ENCODE measurements at regions not wholly inside any gene's neighbourhood (a gene's known extent, or its start where the extent isn't known, plus 50 kb on each side); places are given as distances from the start of the nearest gene placed in this dataset.

DNA sequence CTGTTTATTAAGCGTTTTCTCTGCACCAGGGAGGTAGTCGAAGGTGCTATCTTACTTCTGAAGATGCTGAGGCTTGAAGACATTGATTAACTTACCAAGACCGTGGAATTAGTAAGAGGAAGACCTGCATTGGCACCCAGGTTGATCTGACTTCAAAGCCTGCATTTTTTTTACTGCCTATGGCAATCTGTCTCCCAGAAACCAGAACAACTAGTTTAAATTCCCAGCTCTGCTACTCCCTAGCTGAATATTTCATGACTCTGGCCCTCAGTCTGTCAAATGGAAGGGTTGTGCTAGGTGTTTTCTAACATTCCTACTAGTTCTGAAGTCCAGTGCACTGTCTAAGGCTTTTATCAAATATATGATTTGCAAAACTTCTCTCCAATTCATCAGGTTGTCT is 52.0 kb upstream of the GRAMD1B start:
- no peak for DNase-seq (ENCODE audit: low spot score)

DNA sequence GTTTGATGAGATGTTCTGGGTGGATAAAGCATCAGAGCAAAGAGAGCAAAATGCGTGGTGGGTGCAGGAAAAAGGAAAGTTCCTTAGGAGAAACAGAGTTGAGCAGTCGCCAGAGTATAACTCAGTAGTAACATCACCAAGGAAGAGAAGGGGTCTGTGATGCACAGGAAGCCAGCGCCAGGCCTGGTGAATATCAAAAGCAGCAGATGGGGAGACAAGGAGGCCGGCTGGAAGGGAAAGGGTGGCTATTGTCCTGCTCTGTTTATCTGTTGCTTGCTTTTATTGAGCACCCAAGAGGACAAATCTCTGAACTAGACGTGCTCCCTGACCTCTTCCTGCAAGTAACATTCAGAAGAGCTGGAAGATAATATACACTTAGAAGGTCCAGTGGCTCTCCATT is 52.7 kb upstream of the GRAMD1B start:
- DNase-seq (ENCODE audit: low spot score) = no peak

DNA sequence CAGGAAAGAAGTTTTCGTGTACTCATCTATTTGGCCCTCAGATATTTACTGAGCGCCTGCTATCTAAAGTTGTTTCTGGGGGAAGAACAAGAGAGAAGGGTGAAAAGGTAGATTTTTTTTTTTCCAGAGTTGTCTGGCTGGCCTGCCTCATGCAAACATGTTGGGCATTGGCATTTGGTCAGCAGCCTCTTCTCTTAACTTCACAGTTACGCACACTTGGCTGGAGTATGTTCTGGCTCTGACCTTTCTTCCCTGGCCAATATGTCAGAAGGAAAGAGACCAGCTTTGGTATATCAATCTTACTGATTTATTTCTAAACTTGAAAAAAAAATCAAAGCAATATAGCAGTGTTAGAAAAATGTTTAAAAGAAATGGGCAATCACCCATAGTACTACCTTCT is 54.2 kb upstream of the GRAMD1B start:
- DNase-seq (ENCODE audit: low spot score) = no peak

DNA sequence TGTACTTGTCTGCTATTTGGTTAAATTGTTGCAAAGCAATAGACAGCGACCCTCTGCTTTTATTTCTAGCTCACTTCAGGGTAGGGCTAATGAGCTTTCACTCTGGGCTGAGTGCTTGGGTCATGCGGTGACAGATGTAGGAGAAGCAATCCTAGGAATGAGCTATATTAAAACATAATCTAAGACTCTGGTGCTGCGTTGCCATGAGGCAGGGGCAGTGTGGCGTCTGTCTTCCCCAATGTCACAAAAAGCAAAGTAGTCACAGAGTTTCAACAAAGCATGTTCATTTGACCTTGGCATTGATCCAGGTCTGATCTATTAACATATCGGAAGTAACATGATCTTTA is 55.5 kb upstream of the GRAMD1B start:
- no peak for DNase-seq (ENCODE audit: low spot score)

DNA sequence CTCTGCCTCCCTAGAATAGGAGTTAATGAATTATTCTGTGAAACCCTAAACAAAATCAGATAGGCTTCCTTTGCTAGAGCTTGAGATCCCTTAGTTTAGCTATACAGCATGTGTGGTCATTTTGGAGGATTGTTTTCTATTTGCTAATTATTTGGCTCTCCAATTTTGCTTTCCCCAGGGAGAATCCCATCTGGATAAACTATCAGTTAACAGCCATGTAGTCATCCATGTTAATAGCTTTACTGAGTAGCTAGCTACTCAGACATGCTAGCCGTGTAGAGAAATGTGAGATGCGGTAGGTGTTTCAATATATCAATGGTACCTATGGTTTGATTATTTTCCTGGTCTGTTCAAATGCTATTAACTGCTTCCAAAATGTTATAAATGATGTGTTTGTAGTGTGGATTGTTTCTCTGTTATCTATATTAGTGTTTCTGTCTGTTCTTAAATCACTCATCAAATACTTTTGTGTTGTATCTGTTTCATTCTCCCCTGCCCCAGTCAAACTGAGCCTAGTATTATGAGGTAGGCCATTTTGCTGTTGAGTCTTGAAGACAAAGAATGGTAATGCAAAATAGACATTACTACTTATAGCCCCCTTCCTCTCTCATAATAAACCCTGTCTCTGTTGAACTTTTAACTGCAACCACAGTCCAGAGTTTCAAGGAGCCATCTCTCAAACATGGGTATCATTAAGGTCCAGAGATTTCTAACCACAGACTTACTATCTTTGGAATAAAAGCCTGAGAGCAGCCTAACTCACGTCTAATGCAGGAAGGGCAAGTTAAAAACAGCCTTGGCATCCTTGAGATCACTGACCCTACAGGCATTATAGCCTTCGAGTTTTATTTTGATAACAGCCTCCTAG is 56.1 kb upstream of the GRAMD1B start:
- no peak for DNase-seq (ENCODE audit: low spot score)

DNA sequence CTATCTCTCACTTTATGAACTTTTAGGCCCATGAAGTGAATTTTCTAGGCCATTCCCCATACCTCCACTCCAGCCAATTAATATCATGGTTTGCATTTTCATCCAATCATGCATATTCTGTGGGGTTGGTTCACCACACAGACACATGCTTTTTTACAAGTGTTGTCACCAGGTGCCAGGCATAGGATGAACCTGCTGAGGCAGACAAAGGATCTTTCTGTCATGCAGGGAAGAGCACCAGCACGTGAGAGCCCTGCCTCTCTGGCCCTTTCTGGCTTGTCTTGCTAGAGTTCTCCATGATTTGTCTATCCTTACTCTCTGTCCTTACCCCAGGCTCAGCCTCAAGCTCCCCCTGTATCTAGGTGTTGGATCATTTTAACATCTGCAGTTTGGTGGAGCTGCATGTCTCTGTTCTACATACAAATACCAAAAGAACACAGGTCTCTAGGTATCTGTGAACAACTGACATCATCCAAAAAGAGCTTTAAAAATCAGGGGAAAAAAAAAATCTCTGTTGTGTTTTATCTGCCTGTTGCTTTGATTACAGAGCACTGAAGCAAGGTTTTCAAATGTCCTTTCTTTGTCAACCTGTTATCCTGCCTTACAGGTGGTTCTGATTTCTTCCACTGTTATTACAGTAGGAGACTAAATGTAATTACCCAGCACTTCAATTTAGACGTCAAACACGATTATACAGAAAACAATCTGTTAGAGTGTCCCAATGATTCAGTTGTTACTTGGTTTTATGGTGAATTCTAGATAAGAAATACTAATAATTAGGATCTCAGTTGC is 58.4 kb upstream of the GRAMD1B start:
- DNase-seq (ENCODE audit: low spot score) = no peak

DNA sequence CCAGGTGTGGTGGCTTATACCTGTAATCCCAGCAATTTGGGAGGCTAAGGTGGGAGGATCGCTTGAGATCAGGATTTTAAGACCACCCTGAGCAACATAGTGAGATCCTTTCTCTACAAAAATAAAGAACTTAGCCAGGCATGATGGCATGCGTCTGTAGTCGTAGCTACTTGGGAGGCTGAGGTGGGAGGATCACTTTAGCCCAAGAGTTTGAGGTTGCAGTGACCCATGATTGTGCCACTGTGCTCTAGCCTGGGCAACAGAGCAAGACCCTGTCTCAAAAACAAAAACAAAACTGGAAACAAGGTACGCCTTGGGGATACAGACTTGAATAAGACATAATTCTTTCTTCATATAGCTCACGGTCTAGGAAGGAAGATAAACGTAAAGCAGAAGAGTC is 63.1 kb upstream of the GRAMD1B start:
- DNase-seq (ENCODE audit: low spot score) = no peak

DNA sequence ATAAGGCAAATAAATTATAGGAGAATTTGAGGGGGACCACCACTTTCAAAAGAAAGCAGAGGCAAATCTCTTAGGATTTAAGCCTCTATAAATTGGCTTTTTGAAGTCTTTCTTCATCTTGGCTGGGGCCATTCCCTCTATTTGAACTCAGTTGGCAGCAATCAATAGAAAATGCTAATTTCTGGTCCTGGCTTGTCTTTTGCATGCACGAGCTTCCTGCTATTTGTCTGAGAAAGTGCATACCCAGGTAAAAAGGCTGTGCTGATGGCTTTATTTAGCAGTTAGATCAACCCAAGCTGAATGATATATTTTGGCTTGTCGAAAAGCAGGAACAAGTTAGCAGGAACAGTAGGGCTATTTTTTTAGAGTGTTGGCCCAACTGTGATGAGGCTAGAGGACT is 64.1 kb upstream of the GRAMD1B start:
- no peak for DNase-seq (ENCODE audit: low spot score)

DNA sequence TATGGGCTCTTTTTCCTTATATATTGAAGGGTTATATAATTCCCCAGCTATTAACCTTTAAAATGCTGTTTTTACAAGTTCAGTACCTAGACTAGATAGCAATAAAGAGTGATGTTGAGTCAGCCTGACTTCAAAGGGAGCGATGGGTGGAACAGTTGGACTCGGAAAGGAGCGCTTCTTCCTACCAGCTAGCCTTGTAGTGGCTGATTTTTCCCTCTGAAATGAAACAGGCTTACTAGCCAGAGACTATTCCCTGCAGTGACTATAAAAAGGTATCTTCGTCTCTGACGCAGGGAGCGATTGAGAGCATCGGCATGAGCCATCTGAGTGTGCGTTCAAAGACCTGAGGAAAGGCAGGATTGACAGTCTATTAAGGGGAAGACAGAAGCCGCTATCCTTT is 66.0 kb upstream of the GRAMD1B start:
- DNase-seq (ENCODE audit: low spot score) = no peak

DNA sequence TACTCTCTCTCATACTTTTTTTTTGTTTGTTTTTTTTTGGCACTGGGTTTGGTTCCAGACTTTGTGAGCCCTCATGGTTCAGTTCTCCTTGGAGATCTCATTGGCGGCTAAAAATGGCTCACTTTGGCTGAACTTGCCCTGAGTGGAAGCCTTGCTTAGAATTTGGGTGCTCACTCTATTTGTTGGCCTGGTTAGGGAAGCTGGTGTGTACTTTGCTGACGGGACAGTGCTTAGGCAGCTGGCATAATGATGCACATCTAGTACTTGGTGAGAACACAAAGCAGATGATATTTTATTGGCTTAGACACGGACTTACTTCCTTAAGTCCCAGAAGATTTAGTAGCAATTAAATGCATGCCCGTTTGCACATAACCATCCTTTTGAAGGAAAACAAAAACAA is 66.5 kb upstream of the GRAMD1B start:
- no peak for DNase-seq (ENCODE audit: low spot score)

DNA sequence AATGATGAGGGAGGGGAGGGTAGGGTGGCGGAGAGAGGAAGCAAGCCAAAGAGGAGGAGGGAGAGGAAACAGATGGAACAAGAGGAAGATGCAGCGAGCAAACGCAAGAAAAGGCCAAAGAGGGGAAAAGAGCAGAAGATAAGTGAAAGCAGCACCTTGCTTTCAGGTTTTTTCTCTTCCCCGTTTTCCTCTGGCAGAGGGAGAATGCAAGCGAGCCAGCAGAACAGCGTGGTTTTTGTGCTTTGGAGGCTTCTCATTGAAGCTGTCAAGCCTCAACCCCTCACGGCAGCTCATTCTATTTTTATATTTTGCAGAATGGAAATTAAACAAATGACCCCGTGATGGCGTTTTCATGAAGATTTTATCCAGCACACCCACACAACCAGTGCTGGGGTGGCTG is 67.1 kb upstream of the GRAMD1B start:
- no peak for DNase-seq (ENCODE audit: low spot score)

DNA sequence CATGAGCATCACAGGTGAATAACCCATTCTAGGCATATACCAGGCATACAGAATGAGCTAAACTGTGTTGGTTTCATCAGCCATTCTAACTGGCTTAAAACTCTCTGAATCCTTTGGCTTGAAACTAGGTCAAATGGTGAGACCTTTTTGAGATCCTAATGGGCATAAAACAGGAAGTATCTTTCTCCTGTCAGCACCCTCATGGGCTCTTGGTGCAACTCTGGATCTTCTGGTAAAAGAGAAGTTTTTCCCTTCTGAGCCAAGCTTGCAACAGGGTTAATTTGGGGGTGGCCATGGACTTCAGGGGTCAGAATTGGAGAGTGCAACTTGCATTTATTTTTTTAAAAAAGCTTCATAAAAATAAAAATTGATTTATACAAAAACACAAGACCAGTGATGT is 67.9 kb upstream of the GRAMD1B start:
- DNase-seq (ENCODE audit: low spot score) = no peak

DNA sequence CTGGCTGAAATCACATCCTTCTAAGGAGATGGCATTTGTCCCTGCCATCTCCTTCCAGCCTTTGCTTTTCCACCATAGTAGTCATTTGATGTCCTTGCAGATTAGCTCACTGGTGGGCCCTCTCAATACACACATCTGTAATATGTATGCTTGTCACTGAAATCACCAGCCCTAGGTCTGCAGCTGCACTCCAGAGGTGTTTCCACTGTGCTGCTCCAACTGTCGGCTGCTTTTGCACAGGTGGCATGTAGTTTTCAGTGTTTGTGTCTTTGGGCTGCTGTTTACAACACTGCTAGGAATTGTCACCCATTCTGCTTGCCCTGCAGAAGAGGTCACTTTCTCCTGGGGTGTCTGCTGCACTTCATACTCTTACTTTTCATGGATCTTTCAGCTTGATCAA is 69.0 kb upstream of the GRAMD1B start:
- DNase-seq (ENCODE audit: low spot score) = no peak

DNA sequence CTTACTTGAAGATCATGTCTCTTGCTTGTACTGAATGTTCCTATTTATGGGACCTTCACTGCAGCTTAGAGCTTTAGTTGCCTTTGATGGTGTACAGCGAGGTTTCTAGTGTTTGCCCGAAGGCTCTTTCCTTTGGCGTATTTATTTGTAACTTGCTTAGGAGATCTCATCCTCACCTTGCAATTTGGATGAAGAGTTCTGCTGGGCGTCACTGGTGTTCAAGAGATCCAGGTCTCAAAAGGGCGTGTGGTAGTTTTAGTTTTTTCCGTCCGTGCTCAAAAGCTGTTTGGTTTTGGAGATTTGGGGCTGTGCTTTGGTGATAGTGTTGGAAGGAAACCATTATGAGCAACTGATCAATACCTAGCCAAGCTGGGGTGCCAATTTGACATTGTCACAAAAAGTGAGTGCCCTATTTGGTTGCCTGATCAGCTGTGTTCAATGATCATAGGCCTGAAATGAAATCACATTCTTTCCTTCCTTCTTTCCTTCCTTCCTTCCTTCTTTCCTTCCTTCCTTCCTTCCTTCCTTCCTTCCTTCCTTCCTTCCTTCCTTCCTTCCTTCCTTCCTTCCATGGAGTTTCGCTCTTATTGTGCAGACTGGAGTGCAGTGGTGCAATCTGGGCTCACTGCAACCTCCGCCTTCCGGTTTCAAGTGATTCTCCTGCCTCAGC is 69.7 kb upstream of the GRAMD1B start:
- DNase-seq (ENCODE audit: low spot score) = no peak

DNA sequence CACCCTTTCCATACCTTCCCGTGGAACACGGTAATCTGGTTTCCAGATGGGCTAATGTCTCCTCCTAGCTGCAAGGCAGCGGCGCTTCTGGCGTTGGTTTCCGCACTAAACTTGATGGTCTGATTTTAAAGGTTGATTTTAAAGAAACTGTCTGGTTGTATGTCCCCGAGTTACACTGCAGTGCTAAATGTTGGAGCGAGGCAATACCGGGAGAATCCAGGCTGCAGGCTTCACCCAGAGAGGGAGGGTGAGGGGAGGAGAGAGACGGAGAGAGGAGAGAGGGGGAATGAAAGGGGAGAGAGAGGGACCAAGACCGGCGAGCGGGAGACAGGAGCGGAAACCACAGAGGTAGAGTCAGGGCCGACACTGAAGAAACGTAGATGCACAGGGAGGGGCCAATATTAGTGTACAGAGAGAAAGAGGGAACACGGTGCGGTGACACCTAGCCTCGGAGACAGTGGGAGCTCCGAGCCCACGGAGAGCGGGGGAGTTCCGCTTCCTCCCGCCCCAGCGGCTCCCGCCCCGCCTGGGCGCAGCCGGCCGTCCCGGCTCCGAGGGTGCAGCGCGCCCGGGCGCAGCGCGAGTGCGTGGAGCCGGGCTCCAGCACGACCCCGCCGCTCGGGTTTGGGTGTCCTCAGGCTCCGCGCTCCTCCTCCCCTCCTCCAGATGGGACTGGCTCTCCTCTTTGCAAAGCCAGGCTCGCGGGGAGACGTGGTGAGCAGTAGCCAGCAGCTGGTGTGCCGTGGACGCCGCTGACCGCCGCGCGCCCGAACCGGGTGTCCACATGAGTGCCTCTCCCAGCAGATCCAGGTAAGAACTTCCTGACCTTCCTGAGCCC is 71.9 kb upstream of the GRAMD1B start:
- DNase-seq (ENCODE audit: low spot score) = no peak

DNA sequence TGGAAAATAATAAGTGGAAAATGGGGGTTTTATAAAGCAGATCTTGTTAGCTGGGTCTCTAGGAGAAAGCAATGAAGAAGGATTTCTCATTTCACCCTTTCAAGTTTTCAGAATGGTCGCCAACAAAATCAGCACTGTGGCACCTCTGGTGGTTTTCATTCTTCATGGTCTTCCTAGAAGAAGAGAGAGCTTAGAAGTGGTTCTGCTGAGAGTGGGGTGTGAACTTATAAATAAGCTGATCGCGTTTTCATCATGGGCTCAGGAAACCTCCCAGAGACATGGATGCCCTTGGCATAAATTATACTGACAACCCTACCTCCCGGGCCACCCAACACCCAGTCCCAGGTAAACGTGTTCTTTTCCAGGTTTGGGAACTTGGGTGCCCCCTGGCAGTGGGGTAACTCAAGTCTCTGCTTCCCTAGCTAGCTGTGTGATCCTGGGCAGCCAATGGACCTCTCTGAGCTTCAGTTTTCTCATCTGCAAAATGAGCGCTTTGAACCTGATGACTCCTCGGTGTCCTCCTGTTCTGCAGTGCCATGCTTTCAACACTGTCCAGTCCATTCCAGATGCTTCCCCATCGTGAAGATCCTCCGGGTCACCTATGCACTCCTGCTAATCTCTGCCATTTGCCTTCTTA is 72.6 kb upstream of the GRAMD1B start:
- DNase-seq (ENCODE audit: low spot score) = no peak

DNA sequence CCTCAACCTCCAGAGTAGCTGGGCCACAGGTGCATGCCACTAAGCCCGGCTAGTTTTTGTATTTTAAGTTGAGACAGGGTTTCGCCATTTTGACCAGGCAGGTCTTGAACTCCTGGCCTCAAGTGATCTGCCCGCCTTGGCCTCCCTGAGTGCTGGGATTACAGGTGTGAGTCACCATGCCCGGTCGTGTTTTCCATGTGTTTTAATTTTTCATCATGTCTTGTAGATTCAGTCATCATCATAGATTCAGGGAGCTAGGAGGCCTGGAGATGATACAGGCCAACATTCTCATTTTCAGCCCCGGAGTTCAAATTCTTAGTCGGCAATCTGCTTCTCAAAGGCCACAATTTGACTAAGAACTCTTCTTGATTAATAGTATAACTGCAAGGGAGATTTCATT is 73.5 kb upstream of the GRAMD1B start:
- no peak for DNase-seq (ENCODE audit: low spot score)

DNA sequence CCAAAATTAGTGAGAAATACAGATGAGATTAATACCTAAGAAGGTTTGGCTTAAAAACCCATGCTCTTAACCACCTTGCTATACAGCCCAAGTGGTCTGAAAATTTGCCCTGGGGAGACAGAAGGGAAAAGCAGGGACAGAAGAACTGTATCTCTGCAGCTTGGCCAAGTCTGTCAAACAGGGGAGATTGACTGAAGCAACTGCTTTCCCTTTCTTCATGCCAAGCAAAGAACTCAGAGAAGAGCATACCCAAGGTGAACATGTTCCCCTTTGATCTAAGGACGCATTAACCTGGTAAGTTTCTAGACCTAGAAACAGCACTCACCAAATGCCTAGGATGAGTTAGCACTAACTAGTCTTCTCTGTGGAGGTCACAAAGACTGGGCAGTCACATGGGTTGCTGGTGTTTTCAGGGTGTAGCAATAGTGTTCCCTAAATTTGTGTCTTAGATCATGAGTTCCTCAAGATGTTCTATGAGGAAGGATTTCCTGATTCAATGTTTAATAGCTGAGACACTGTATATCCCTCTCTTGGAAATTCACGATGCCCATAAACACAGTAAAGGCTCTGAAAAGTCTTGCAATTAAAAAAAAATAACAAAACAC is 75.6 kb upstream of the GRAMD1B start:
- no peak for DNase-seq (ENCODE audit: low spot score)

DNA sequence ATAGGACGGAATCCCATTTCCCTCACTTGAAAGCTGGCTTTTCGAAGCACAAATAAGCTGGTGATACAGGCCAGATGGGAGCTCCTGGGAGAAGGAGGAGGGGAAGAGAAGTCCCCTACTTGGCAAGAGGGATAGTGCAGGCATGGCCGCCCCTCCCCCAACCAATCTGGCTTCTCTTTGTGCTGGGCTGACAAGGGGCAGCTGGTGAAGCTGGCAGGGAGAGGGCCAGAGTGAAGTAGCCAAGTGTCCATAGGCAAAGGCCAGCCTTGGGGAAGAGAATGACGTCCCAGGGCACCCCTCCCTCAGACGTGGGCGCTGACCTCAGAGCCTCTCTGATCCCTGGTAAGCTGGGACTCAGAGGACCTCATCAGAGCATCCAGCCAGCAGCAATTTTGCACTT is 78.7 kb upstream of the GRAMD1B start:
- DNase-seq (ENCODE audit: low spot score) = no peak

DNA sequence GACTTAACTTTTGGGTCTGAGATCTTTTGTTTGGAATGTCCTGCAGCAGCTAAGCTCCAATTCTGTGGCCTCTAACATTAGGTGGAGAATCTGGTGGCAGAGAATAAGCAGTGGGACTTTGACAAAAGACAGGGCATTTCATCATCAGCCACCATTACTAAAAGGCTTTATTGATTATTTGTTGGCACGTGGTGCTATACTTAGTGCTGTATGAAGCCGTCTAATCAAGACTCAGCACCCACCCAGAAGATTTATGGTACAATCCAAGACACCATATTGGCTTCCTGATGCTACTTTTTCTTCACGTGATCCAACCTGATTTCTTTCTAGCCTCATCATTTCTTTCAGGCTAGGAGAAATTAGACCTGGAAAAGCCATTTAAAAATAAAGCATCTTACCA is 80.7 kb upstream of the GRAMD1B start:
- no peak for DNase-seq (ENCODE audit: low spot score)

DNA sequence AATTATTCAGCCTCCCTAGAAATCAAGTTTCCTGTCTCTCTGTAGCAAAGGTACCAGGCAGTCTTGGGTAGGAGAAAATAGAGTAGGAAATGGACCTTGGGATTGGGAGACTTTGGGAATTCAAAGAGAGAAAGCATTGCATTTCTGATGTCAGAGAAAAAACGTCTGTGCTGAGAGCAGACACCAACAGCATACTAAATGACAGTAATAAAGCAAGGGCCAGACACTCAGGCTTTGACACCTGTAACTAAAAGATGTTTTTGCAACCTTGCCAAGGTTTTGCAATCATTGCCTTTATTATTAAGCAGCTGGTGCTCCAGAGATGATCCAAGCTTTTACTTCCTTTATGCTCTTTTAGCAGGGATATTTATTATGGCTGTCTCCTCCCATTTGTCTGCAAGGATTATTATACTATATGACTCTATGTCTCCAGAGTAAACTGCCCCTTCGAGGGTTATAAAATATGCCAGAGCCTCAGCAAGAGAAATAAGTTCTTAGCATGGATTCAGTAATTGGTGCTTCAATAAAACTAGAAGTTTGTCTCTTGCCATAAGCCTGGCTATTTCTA is 85.2 kb upstream of the GRAMD1B start:
- DNase-seq (ENCODE audit: low spot score) = no peak

Data from kidney tubule cell (primary cell).